ENCODE measurements at regions not wholly inside any gene's neighbourhood (a gene's known extent, or its start where the extent isn't known, plus 50 kb on each side); places are given as distances from the start of the nearest gene placed in this dataset.

- TF ChIP-seq CTCF (IDR thresholded peaks at IDR 0.05; ENCODE audit: low read depth, low read length) (no peak), MYC (IDR thresholded peaks at IDR 0.05; ENCODE audit: low read depth, low read length) (no peak)
Measured at GRCh38 chr10:59493017-59493416, 130.7 kb upstream of the FAM13C start.

Measured in NB4 (cell line).